B cell (primary cell): ENCODE measurements at regions not wholly inside any gene's neighbourhood (a gene's known extent, or its start where the extent isn't known, plus 50 kb on each side); places are given as distances from the start of the nearest gene placed in this dataset.
"Not testable (repeated sequence)": the region's sequence is repeated elsewhere in the genome, so short reads cannot be mapped to it uniquely, and the experiment has no call there.

Source experiments
- ATAC-seq: fragments of 200-7000 bp; cut with Tn5 transposase; one replicate; pipeline ENCODE4 v1.10.0; 2021; ENCODE audit warnings: low read depth, mild to moderate bottlenecking, moderate number of reproducible peaks, moderate library complexity
- CTCF ChIA-PET: fragments of 350-600 bp; sonication (Branson Sonifier 250); formaldehyde crosslinking; loops from one replicate; lab custom pipeline; 2021; ENCODE audit warnings: antibody characterized with exemption, inconsistent platforms; lab: Charles Lee
- POLR2A ChIA-PET: fragments of 350-600 bp; sonication (Branson Sonifier 250); formaldehyde crosslinking; loops from one replicate; lab custom pipeline; 2021; ENCODE audit warnings: antibody characterized with exemption; lab: Charles Lee
- DNase-seq: peaks from one replicate; pipeline ENCODE4 v3.0.0; 2013
- H2AFZ ChIP-seq: 2 replicates; pipeline ENCODE4 v1.6.1; 2012; ENCODE audit warnings: mild to moderate bottlenecking, low read depth, low read length; ENCODE audit not compliant: insufficient read depth, poor library complexity, severe bottlenecking
- H3K27ac ChIP-seq, 2 donors: 1 replicate in 1 of 2; 2 replicates in 1 of 2; pipeline ENCODE4 v1.5.1; 2012 to 2013; ENCODE audit warnings: low read length in 2 of 2, mild to moderate bottlenecking in 2 of 2, moderate library complexity in 1 of 2
- H3K27me3 ChIP-seq, 4 experiments: fragments of 200-600 bp in 1 of 4; sonication (generic) in 1 of 4; replicated peaks in 1 of 4; 1 replicate in 2 of 4; 2 replicates in 2 of 4; pipeline versions ENCODE4 v1.6.1 to v1.7.0; 2013 to 2016; ENCODE audit warnings: low read length in 3 of 4, mild to moderate bottlenecking in 2 of 4, mixed read lengths in 1 of 4, moderate library complexity in 1 of 4; ENCODE audit not compliant: insufficient read depth in 4 of 4, control insufficient read depth in 3 of 4; ENCODE audit errors: control extremely low read depth in 1 of 4
- H3K36me3 ChIP-seq, 2 experiments: replicated peaks in 1 of 2; 1 replicate in 1 of 2; 2 replicates in 1 of 2; pipeline versions ENCODE4 v1.6.1 to v1.7.1; 2013; ENCODE audit warnings: low read length in 1 of 2; ENCODE audit not compliant: insufficient read depth in 2 of 2, control insufficient read depth in 1 of 2; ENCODE audit errors: control extremely low read depth in 1 of 2, extremely low read depth in 1 of 2
- H3K4me1 ChIP-seq, 2 donors: fragments of 200-600 bp in 1 of 2; sonication (generic) in 1 of 2; 1 replicate in 1 of 2; 2 replicates in 1 of 2; pipeline versions ENCODE4 v1.5.1 to v1.6.1; 2013 to 2017; ENCODE audit warnings: low read length in 2 of 2; ENCODE audit not compliant: control insufficient read depth in 2 of 2, insufficient read depth in 2 of 2
- H3K4me2 ChIP-seq: replicated peaks from 2 replicates; pipeline ENCODE3; 2012; ENCODE audit warnings: mild to moderate bottlenecking, low read depth, low read length; ENCODE audit not compliant: poor library complexity, severe bottlenecking
- H3K4me3 ChIP-seq, 5 experiments: fragments of 200-600 bp in 1 of 5; sonication (generic) in 1 of 5; 1 replicate in 3 of 5; 2 replicates in 2 of 5; pipeline versions ENCODE4 v1.5.1 to v1.7.0; 2011 to 2016; ENCODE audit warnings: low read length in 4 of 5, mild to moderate bottlenecking in 4 of 5, low read depth in 2 of 5, control low read depth in 1 of 5, moderate library complexity in 1 of 5; ENCODE audit not compliant: insufficient read depth in 1 of 5; ENCODE audit errors: control extremely low read depth in 1 of 5, extremely low read depth in 1 of 5
- H3K79me2 ChIP-seq: fragments of 200-600 bp; sonication (generic); one replicate; pipeline ENCODE4 v1.6.0; 2016; ENCODE audit warnings: low read length; ENCODE audit not compliant: control insufficient read depth, insufficient read depth
- H3K9ac ChIP-seq: fragments of 200-600 bp; sonication (generic); 2 replicates; pipeline ENCODE4 v1.6.1; 2017; ENCODE audit warnings: mild to moderate bottlenecking, low read length, moderate library complexity
- H3K9me3 ChIP-seq, 3 donors: one replicate each; pipeline versions ENCODE4 v1.6.1 to v1.7.1; 2013; ENCODE audit warnings: low read length in 2 of 3; ENCODE audit not compliant: control insufficient read depth in 2 of 3, insufficient read depth in 1 of 3; ENCODE audit errors: control extremely low read depth in 1 of 3
- H4K20me1 ChIP-seq: 2 replicates; pipeline ENCODE4 v1.6.0; 2012; ENCODE audit warnings: mild to moderate bottlenecking, low read length; ENCODE audit not compliant: insufficient read depth, control insufficient read depth, poor library complexity, severe bottlenecking
- H3K27ac Mint-ChIP-seq: one replicate; pipeline ENCODE4 v1.8.0; 2021; ENCODE audit warnings: mixed read lengths
- H3K27me3 Mint-ChIP-seq: one replicate; pipeline ENCODE4 v1.8.0; 2021; ENCODE audit warnings: mixed read lengths
- H3K4me1 Mint-ChIP-seq: one replicate; pipeline ENCODE4 v1.8.0; 2021; ENCODE audit warnings: mixed read lengths
- H3K4me3 Mint-ChIP-seq: one replicate; pipeline ENCODE4 v1.8.0; 2021; ENCODE audit warnings: mixed read lengths
- H3K9me3 Mint-ChIP-seq: one replicate; pipeline ENCODE4 v1.8.0; 2022; ENCODE audit warnings: mixed read lengths; ENCODE audit not compliant: insufficient read depth
- EZH2 ChIP-seq: IDR thresholded peaks from 2 replicates; pipeline ENCODE4 v1.6.1; 2012; ENCODE audit warnings: borderline replicate concordance, low read depth, mild to moderate bottlenecking, moderate library complexity, low read length; ENCODE audit not compliant: insufficient read depth, poor library complexity, severe bottlenecking
- WGBS: methylation state at CpG from one replicate; pipeline ENCODE4 v1.1.5; 2013; ENCODE audit warnings: missing lambda C conversion rate; ENCODE audit not compliant: insufficient coverage; 5-methylcytosine and 5-hydroxymethylcytosine counted together
- intact Hi-C: fragments of 100-400 bp; cut with micrococcal nuclease; formaldehyde crosslinking; loops from one replicate; pipeline ENCODE4 v1.10.0; 2022

GRCh38 chrX:103431316-103431715 lies 55.0 kb downstream of the BEX3 start:
- H3K4me1 Mint-ChIP-seq: no peaks in the 10 kb centered on the region

DNA sequence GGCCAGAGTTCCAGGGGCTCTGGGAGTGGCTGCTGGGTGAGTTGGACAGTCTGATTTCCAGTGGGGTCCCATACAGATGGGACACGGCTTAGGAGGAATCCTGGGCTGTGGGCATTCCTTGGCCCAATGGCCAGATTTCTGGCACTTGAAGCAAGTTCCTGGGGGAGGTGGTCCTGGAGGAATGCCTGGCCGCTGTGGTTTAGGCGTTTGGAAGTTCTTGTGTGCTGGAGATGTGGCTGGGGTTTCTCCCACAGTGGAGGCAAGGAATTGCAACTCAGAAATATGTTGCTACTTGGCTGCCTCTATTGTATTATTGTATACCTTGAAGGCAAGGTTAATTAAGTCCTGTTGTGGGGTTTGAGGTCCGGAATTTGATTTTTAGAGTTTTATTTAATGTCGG lies 56.5 kb downstream of the BEX3 start:
- H3K4me2 ChIP-seq, H3K27me3 ChIP-seq, H3K36me3 ChIP-seq, H3K27ac ChIP-seq, DNase-seq, POLR2A ChIA-PET, H3K4me1 Mint-ChIP-seq, H3K4me3 ChIP-seq, H2AFZ ChIP-seq, H3K27me3 Mint-ChIP-seq, H3K27ac Mint-ChIP-seq, H3K4me1 ChIP-seq, CTCF ChIA-PET, H3K4me3 Mint-ChIP-seq, H3K9me3 Mint-ChIP-seq, H4K20me1 ChIP-seq, ATAC-seq, H3K79me2 ChIP-seq, H3K9me3 ChIP-seq, H3K9ac ChIP-seq, intact Hi-C loops: not testable (repeated sequence)
- no CpG with 5 or more reads among the region's 5 CpGs for WGBS

More at GRCh38 chrX:103431316-103431715, 55.0 kb downstream of the BEX3 start:
- H4K20me1 ChIP-seq: no peaks in the 10 kb centered on the region
- no peaks in the 10 kb centered on the region for H3K27me3 Mint-ChIP-seq
- DNase-seq (no peak), ATAC-seq (no peak)
- POLR2A ChIA-PET: no interaction called here
- intact Hi-C loops: no loop called here
- H2AFZ ChIP-seq: no peak overlapping the region
- H3K4me3 Mint-ChIP-seq: no peak overlapping the region
- TF ChIP-seq EZH2: no peak
- CTCF ChIA-PET: interaction anchor here (0.6 kb wide), 1 partner anchor 32 kb away, joined by 3 read pairs; no protein-coding TSS in a partner anchor
- no peak overlapping the region for H3K4me2 ChIP-seq
- H3K4me3 ChIP-seq: no peak overlapping the region
- H3K27me3 ChIP-seq: no peaks in the 10 kb centered on the region
- H3K9ac ChIP-seq: no peak overlapping the region
- no peak overlapping the region for H3K27ac Mint-ChIP-seq
- no peaks in the 10 kb centered on the region for H3K9me3 ChIP-seq
- H3K27ac ChIP-seq: no peak overlapping the region
- H3K4me1 ChIP-seq: no peaks in the 10 kb centered on the region
- 95% methylated on average over 7 of the region's 7 CpGs for WGBS
- no peaks in the 10 kb centered on the region for H3K9me3 Mint-ChIP-seq
- no peaks in the 10 kb centered on the region for H3K36me3 ChIP-seq
- no peaks in the 10 kb centered on the region for H3K79me2 ChIP-seq
